COLO829 (cell line): ENCODE measurements at regions not wholly inside any gene's neighbourhood (a gene's known extent, or its start where the extent isn't known, plus 50 kb on each side); places are given as distances from the start of the nearest gene placed in this dataset.
"Not testable (repeated sequence)": the region's sequence is repeated elsewhere in the genome, so short reads cannot be mapped to it uniquely, and the experiment has no call there.

Experiments used
- DNase-seq: peaks from one replicate; pipeline ENCODE4 v3.0.0; 2012; ENCODE audit warnings: low spot score

GRCh38 chr6:139984317-139984716 lies 609.9 kb upstream of the CITED2 start:
- DNase-seq = no peak

DNA sequence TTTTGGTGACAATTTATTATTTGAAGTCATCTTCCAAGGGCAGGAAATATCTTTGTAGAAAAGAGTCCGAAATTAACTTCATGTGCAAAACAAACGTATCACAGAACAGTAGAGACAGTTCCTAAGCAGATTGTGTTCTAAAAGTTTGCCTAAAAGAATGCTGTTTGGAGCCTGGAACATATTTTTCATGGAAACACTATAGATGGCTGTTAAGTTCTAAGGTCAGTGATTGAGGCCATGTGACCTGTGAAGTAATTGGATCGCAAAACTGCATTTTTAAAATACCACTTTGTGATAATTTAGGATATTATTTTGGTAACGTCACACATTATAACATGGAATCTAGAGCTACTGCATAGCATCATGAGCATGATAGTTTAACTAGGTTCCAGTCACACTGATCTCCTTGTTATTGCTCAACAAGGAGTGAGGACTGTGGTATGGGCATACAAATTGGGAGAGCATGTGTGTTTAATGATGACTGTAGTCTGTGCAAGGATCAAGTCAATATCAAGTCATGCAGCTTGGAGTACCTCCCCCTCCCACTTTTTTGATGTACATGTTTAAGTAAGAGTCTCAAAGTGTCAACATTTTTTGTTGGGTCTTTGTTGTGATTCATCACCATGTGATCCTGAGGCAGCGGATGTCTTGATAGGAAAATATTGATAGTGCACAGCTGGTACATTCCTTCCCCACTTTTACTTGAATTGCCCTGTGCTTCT lies 609.3 kb upstream of the CITED2 start:
- DNase-seq = no peak

DNA sequence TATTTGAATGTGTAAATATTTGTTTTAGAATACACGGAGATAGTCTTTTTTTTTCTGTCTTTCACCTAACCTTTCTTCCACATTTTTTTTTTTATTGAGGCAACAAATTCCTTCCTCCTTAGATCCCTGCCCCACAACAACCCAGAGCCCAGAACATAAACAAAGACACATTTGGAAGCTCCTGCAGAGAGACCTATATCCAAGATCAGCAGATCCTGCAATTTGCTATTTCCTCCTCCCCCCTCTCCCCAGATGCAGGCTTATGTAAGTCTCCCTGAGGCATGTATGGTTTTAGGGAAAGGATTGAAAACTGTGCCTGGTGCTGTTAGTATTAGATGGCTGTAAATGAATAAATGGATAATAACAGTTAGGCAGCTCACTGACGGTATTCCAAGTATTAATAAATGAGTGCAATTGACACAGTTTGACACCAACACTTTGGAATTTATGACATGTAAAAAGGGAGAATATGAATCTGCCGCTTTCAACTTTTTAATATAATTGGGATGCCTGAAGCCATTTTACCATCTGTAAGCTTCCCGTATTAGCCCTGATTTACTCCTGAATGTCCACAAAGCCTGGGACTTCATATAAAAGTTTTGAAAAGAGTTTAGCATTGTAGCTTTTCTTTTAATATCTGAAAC lies 608.3 kb upstream of the CITED2 start:
- DNase-seq = no peak

GRCh38 chr6:139982195-139982594 lies 607.7 kb upstream of the CITED2 start:
- DNase-seq = no peak

DNA sequence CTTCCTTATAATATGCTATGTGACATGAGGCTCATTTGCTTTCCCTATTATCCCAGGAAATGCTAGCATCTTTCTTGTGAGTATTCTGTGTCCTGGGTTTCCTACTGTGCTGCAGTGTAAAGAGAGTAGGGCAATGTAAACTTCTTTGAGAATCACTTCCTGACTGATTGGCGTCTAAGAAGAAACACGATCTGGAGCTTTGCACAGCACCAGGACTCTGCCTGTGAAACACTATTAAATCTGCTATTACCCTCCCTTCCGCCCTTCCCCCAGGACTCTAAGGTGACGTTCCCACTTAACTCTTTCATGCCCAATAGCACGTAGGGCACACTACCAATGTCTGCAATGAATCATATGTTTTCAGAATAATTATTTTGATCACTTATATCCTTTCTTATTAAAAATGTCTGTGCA lies 607.3 kb upstream of the CITED2 start:
- DNase-seq = no peak

DNA sequence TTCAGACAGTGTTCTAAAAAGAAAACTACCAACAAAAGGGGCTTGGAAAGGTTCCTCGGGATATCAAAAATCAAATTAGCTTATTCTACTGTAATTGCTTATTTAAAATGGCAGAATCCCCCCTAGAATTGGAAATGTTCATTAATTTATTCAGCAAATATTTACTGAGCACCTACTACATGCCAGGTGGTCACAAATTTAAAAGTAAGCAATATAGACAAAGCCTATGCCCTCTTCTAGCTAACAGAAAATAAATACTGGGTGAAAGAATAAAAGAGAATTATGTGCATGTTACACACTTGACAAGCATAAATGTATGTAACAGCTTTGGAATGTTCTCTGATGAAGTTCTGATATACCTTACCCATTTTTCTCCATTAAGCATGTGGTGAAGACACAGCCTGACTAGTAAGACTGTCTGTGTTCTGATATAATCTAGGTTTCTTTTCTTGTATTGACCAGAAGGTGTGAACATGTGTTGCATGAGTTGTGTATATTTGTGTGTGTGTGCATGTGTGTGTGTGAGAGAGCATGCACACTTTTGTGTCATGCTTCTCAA lies 606.7 kb upstream of the CITED2 start:
- DNase-seq = no peak

DNA sequence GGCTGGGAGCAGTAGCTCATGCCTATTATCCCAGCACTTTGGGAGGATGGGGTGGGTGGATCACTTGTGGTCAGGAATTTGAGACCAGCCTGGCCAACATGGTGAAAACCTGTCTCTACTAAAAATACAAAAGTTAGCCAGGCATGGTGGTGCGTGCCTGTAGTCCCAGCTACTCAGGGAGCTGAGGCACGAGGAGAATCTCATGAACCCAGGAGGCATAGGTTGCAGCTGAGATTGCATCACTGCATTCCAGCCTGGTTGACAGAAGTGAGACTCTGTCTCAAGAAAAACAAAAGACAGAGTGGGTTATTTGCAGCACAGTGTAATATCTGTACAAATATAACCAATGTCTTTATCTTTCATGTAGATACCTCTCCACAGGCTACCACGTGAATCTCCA lies 606.2 kb upstream of the CITED2 start:
- not testable (repeated sequence) for DNase-seq

DNA sequence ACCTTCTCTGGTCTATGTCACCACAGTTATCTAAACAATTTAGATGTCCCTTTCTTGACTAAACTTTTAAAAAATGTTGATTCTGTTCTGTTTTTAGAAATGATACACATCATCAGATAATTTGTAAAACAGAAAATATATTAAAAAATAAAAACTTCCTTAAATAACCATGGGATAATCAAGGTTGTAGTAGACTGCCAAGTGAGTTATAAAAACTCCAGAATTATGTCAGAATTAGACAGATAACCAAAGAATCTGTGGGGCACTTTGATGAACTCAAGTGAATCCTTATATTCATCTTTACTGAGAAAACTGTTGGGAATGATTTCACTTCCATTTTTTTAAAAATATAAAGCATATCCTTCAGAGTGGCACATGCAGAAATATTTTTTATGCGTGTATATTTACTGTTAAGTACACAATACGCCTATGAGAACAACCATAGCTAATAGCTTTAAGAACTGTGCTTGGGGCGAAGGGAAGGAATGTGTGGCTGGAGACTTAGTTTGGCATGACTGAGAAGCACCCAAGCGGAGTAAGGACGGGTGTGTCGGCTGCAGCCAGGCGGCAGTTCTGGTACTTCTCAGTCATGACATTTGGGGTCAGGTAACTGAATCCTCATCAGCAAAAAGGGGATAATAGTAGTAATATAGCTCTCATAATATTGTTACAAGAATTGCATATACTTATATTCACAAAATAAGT lies 604.7 kb upstream of the CITED2 start:
- DNase-seq = no peak

GRCh38 chr6:139977887-139978332 lies 603.5 kb upstream of the CITED2 start:
- no peak for DNase-seq

DNA sequence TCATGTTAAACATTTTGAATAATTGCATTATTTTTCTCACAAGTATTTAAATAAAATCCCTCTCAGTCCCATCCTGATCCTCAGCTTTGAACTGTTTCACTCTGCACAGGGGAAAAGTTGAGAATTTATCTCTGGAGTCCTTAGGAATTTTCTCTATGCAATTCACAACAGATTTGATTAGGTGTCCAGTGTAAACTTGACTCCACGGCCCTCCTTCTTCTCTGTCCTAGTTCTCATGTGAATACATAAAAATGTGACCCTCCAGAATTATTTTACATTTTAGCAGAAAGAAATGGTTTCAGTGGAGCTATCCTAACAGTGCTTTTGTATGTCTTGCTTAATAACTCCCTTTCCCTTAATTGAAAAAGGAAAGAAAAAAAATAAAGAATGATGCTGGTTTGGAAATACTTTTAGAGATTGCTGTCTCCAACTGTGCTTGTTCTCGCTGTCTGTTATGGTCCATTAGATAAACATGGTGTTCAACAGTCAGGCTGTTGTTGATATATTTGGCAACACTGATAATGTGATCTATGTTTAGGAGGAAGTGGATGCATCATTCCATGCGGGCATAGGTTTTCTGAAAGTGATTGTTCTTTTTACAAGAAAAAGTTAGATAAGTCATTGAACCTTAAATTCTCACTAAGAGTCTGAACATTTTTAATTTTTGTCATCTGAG lies 599.4 kb upstream of the CITED2 start:
- peak; percentile 46 for DNase-seq

DNA sequence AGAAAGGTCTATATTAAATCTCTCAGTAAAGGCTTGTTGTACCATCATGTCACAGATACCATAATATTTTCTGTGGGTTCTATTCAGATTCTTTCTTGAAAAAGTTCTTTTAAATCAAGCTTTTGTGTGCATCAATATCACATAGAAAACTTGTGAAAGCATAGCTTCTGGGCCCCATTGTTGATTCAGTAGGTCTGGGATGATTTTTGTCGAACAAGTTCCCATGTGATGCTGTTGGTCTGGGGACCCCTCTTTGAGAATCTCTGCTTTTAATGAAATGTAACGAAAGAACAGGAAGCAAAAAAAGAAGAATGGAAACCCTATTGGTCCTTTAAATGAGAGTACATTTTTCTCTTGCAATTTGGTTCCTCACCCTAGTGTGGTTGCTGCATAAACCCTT lies 597.7 kb upstream of the CITED2 start:
- no peak for DNase-seq

GRCh38 chr6:139970591-139970991 lies 596.1 kb upstream of the CITED2 start:
- no peak for DNase-seq

GRCh38 chr6:139967497-139967896 lies 593.0 kb upstream of the CITED2 start:
- DNase-seq = no peak

DNA sequence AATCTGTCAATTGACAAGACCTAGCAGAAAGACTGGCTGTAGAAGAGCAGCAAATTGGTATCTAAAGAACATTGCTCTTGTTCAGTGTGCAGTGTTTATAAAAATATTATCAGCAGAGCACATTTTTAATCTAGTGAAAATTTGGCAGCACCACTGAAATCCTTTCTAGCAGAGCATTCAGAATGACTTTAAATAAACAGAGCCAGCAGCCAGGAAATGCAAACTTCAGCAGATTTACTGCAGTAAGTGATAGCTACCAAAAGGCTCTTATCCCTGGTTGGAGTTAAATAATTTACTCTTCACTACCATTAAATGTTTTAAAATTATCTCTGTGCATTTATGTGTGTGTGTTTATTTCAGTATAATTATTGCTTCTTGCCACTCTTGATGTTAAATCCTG lies 590.9 kb upstream of the CITED2 start:
- DNase-seq = no peak

GRCh38 chr6:139964737-139965136 lies 590.3 kb upstream of the CITED2 start:
- no peak for DNase-seq

GRCh38 chr6:139962654-139963347 lies 588.4 kb upstream of the CITED2 start:
- no peak for DNase-seq

- DNase-seq = no peak
Observed at GRCh38 chr6:139961190-139961589, 586.7 kb upstream of the CITED2 start.

DNA sequence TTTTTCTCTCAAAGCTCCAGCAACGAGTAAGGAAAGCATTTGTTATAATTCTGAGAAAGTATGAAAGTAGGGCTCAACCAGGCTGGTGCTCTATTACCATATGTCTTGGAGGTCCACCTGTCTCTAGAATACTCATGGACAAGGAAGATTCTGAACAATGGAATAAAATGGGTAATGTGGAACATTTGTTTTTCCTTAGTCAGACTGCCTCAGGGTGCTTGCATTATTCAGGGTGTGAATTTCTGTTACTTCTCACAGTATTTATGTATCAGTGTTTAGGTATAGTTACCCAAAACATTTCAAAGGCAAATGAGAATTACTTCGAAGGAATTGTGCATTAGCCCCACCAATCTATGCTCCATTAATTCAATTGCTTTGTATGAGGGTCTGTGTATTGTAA lies 586.2 kb upstream of the CITED2 start:
- DNase-seq = no peak

DNA sequence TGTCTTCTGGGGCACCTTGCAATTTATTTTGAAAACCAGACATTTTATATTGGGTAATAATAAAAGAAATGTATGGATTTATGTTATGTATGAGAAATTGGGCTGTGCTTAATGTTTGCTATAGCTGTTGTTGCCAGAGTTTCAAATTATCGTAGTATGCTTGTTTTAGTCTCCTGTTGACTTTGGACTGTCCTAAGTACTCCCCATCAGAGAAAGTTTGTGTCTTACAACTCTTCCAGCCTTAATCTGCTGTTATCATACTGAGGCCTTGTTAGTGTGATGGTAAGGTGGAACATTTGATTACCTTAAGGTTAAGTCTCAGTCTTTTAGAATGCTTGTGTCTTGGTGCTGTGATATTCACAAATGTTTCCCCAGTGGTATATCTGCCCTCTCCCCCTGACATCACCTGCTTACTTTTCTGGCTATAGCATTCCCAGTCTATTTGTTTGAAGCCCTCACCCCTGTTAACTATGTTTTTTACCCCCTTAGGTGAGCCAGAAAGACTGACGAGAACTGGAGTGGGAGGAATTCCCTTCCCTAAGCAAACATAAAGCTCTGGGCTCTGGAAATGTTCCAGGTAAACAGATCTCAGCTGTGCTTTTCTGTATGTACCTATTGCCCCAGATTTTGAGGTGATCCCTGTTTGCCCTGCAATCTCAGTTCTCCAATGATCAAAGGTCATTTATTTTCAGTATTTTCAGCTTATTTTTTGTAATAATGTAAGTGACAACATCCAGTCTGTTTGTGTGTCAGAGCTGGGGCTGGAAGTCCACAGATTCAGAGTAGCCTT lies 581.1 kb upstream of the CITED2 start:
- DNase-seq = no peak

DNA sequence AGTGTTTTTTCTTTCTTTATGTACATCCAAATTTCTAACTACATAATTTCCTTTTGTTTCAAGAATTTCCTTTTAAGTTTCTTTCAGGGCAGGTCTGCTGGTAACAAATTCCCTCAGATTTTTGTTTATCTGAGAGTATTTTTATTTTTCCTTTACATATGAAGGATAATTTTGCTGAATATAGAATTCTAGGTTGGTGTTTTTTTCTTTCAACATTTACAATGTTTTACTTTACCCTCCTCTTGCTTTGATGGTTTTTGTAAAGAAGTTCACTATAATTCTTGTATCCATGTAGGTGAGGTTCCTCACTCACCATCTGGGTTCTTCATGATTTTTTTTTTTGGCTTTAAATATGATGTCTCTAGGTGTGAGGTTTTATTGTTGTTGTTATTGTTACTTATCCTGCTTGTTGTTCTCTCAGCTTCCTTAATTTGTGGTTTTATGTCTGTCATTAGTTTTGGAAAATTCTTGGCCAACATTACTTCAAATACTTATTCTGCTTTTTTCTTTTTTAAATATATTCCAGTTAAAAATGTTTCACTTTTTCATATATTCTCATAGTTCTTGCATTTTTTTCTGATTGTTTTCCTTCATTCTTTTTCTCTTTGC lies 580.1 kb upstream of the CITED2 start:
- no peak for DNase-seq
